ENCODE measurements at regions not wholly inside any gene's neighbourhood (a gene's known extent, or its start where the extent isn't known, plus 50 kb on each side); places are given as distances from the start of the nearest gene placed in this dataset.

DNA sequence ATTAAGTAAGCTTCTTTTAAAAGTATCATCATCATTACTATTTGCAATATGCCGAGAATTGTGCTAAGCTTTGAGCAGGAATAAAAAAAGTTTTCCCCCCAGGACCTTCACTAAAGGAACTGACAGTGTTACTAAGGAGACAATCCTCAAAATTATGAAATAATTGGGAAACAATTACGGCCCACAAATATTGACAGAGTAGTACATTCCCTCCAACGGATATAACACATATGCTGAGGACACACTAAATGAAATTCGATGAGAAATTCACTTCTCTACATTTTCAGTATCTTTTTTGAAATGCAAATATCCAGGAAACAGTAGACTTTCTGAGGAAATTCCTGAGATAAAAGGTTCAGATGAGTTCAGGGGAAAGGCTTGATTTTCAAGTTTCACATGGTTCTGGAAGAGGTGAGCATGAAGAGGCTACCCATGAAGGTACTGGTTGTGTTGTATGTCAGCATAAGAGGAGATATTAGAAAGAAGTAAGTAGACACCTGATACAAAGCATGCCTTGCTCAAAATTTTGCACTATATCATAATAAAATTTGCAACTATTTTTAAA is 171.2 kb upstream of the NR5A2 start:
- no peak for DNase-seq (ENCODE audit: low spot score)

DNA sequence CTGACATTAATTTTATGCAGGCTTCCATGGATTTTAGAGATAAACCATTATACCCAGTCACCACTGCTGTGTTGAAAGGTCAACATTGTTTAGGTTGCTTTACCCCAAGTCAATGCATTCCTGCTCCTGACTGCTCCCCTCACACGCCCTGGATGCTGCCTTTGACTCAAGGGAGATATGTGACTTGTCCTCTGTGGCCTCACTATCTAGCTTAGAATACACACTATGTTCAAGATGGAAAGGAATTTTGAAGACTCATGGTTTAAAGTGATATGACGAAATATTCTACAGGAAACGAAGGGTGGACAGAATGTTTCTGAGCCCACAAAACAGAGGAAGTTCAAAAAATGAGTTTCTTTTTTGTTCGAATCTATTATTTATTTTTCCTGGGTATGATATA is 170.4 kb upstream of the NR5A2 start:
- DNase-seq (ENCODE audit: low spot score), result no peak

DNA sequence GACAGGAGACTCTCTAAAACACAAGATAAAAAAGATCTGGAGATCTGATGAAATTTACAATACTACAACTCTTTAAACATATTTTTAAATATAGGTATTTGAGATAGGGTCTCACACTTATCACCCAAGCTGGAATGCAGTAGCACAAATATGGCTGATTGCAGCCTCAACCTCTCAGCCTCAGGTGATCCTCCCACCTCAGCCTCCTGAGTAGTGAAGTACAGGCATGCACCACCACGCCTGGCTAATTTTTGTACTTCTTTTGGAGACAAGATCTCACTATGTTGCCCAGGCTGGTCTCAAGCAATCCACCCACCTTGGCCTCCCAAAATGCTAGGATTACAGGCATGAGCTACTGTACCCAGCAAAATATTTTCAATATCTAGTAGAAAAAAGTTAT is 170.0 kb upstream of the NR5A2 start:
- no peak for DNase-seq (ENCODE audit: low spot score)

DNA sequence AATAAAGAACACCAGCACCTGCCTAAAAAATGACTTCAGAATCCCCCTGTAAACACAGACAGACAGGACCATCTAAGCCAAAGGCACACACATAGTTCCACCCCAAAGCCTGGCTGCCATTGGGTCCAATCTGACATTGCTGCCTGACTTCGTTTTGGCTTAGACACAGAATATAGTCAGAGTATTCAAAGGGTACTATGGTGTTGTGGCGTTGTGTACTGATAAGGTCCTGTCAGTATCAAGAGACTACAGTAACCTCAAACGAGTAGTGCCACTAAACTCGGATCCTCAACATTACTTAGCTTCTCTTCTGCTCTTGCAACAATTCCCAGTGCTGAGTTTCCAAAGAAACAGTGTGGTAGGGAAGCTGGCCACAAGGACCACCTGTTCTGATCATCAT is 169.3 kb upstream of the NR5A2 start:
- DNase-seq (ENCODE audit: low spot score), result no peak

DNA sequence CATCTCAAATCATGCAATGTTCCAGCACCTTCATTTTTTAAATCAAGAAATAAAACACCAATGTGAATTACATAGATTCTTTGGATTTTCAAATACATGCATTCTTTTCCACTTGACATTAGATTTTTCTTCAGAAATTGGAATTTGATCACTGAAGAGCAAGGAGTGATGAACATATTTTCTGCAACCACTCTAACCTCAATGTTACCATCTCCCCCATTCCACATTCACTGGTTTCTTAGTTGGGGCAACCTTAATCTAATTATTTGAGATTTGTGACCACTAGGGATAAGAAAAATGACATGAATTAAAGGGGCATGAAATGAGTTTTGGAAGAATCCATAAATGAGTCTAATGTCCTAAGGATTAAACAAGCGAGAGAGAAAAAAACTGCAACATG is 168.7 kb upstream of the NR5A2 start:
- no peak for DNase-seq (ENCODE audit: low spot score)

DNA sequence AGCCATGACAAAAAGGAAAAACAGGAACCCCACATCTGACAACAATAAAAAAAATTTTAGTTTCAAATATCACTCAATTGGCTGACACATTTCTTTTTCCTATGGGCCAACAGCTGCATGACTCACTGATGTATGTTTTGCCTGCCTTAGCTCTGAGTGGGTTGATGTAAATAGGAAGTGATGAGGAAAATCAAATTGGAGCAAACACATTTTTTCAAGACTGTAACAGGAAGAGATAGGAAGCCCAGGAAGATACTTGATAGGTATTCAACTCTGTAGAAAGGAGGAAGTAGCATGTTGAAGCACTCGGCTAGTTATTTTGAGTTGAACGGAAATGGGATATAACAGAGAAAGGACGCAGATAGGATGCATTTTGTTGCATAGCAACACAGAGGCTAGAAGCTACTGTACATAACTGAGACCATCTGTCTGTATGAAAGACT is 168.0 kb upstream of the NR5A2 start:
- DNase-seq (ENCODE audit: low spot score), result peak; percentile 98

DNA sequence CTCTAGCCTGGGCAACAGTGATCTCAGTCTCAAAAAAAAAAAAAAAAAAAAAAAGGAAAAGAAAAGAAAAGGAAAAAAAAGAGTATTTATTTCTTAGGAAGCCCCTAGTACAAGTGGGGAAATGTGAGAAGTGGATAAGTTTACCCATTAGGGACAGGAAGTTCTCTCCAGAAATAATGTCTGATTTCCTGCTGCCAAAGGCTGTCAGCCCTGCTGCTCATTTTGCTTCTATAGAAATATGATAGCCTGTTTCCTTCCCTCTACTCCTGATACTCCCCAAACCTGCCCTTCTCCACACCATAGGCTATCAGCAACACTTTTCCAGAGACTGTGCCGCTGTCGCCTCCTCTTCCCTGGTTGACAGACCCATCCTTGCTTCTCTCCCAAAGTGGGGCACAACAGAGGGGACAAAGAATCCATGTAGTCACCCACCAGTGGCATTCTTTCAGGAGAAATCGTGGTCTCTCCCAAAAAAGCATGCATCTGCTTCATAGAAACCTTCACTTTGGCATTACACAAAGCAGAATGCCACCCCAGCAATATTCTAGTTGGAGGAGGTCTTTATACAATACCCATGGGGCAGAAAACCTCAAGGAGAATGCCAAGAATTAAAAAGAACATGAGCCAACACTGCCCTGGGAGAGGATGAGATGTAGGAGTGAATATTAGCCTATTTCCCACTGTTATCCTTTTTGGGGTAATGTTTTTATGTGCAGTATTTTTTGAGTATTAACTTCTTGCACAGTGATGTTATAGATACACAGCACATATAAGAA is 166.3 kb upstream of the NR5A2 start:
- no peak for DNase-seq (ENCODE audit: low spot score)

DNA sequence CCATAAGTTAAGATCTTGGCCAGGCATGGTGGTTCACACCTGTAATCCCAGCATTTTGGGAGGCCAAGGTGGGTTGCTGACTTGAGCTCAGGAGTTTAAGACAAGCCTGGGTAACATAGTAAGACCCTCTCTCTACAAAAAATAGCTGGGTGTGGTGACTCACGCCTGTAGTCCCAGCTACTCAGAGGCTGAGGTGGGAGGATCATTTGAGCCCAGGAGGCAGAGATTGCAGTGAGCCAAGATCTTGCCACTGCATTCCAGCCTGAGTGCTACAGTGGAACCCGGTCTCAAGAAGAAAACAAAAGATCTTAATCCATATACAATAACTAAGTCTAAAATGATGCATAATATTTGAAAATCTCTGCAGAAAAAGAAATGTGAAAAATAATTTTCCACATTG is 165.5 kb upstream of the NR5A2 start:
- DNase-seq (ENCODE audit: low spot score), result no peak

DNA sequence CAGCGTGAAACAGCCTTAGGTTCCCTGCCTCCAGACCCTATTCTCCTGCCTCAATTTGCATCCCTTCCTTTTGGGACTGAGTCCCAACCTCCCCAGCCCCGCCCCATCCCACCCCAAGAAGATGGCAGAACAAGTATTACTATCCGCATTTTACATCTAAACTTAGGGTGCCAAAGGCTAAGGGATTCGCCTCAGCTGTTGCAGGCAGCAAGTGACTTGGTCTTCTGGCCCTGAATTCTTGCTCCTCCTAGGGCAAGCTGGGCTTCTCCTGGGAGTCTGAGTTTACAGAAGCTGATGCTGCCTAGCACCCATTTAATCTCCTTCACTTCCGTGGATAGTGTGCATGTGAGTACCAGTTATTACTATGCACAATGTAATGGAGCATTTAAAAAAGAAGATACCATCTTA is 161.3 kb upstream of the NR5A2 start:
- no peak for DNase-seq (ENCODE audit: low spot score)

DNA sequence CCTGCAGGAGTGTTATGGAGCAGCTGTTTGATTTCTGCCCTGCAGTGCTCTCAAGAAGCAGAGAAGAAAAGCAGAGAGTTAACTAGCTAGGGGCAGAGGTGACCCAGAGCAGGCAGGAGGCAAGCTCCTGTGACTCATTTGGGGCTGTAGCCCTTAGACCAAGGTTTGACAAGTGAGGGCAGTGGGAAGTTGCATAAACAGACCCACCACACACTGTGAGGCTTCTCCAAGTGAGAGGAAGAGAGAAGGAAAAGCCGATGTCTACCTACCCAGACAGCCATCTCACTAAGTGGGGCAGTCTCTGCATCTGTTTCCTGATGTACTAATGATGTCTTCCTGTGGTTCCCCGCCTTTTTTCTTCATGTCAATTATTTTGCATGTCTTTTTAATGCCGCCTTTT is 159.9 kb upstream of the NR5A2 start:
- DNase-seq (ENCODE audit: low spot score), result peak; percentile 23

DNA sequence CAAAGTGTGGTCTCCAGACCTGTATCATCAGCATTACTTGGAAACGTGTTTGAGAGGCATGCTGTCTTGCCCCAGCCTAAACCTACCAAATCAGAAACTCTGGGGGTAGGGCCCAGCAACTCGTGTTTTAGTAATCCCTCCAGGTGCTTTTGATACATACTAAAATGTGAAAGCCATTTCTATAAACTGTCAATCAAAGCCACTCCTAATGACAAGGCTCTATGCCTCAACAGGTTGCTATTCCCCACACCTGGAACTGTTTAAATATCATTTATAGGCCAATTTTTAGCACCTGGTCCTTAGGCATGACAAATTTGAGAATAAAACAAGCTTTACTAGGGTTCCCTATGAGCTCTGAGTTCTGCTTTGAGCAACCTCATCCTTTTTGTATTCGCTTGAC is 158.7 kb upstream of the NR5A2 start:
- no peak for DNase-seq (ENCODE audit: low spot score)

DNA sequence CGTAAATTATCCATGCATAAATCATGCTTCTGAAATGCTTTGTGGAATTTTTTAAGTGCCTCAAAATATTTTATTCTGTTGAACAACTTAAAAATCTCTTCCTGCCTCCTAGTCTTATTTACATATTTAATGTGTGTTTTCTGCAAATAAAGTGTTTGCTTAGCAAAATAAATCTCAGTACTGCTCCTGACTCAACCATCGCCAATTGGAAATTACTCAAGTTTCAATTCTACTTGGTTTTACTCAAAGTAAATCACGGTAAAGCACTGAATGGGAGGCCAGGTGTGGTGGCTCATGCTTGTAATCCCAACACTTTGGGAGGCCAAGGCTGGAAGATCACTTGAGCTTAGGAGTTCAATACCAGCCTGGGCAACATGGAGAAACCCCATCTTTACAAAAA is 152.2 kb upstream of the NR5A2 start:
- DNase-seq (ENCODE audit: low spot score), result no peak

DNA sequence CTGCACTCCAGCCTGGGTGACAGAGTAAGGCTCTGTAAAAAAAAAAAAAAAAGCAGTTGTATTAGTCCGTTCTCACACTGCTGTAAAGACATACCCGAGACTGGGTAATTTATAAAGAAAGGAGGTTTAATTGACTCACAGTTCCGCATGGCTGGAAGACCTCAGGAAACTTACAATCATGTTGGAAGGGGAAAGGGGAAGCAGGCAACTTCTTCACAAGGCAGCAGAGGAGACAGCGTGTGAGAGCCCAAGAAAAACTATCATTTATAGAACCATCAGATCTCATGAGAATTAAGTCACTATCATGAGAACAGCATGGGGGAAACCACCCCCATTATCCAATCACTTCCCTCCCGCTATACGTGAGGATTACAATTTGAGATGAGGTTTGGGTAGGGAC is 151.7 kb upstream of the NR5A2 start:
- DNase-seq (ENCODE audit: low spot score), result no peak

DNA sequence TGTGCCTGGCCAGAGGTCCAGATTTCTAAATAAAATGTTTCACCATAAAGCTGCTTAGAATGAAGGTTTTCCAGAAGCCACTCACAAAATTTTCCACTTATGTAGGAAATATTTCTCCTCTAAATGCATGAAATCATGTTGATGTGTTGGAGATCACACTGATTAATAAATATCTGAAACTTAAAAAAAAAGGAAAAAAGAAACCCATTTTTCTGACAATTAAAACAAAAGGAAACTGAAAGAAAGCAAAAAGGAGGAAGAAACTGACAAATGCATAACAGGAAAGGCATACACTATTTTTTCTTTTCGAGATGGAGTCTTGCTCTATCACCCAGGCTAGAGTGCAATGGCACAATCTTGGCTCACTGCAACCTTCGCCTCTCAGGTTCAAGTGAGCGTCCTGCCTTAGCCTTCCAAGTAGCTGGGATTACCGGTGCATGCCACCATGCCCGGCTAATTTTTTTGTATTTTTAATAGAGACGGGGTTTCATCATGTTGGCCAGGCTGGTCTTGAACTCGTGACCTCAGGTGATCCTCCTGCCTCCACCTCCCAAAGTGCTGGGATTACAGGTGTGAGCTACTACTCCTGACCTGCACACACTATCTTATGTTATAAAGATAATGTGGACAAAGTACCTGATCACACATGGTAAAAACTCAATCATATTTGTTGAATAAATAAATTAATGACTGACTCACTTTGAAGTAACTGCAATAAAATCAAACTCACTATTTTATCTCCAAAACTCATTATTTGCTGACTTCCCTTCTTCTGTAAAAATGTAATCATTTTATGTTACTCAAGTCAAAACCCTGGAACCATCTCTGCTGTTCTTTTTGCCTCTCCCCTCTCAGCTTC is 149.8 kb upstream of the NR5A2 start:
- no peak for DNase-seq (ENCODE audit: low spot score)

DNA sequence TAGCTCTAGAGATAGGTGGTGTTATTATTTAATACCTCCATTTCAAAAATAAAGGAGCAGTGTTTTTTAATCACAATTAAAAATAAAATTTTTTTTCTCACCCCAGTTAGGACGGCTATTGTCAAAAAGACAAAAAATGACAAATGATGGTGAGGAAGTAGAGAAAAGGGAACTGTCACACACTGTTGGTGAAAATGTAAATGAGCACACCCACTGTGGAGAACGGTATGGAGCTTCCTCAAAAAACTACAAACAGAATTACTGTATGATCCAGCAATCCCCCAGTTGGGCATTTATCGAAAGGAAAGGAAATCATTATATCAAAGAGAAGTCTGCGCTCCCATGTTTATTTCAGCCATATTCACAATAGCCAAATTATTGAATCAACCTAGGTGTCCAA is 148.7 kb upstream of the NR5A2 start:
- DNase-seq (ENCODE audit: low spot score), result no peak

DNA sequence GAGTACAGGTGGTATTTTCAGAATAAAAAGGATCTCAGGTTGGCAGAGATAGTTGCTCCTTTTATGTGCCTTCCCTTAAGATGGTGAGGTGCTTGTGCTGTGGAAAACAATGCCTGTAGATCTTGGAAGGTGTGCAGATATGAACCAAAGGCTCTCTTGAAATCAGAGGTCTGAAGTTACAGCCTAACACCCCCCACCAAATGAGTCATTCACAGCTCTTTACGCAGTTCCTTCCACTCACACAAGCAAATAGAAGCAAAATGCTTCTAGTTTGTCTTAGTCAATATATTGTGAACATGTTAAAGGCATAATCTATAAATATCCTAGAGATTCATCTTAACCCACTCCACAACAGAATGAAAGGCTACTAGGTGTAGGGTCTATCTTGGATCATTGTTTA is 128.9 kb upstream of the NR5A2 start:
- no peak for DNase-seq (ENCODE audit: low spot score)

DNA sequence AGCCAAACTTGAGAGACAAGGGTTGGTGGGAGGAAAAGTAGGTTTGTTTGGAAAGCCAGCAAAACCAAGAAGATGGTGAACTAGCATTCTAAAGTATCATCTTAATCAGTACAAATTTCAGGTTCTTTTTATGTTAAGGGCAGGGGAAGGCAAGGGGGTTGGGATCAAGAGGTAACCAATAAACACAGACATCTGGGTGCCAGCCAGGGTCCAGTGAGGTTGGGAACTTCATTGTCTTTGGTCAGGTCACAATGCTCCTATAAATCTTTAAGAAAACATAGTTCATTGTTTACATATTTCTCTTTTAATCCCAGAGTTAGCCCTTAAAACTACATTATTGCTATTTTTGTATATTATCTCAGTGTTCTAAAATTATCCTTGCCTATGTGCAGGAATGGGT is 126.2 kb upstream of the NR5A2 start:
- no peak for DNase-seq (ENCODE audit: low spot score)

DNA sequence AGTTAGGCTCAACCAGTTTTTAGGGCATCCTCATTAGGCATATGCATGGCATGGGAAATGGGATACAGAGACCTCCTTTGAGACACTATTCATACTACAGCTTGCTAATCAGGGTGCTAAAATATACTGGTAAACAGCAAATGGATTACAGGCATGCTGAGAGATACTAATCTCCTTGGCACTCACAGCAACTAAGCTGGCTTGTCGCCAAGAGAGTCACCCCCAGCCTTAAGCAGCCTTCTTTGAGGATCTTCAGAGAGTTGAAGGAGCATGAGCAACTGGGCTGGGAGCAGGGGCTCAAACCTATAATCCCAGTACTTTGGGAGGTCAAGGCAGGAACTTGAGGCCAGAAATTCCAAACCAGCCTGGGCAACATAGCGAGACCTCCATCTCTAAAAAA is 120.1 kb upstream of the NR5A2 start:
- DNase-seq (ENCODE audit: low spot score), result no peak

DNA sequence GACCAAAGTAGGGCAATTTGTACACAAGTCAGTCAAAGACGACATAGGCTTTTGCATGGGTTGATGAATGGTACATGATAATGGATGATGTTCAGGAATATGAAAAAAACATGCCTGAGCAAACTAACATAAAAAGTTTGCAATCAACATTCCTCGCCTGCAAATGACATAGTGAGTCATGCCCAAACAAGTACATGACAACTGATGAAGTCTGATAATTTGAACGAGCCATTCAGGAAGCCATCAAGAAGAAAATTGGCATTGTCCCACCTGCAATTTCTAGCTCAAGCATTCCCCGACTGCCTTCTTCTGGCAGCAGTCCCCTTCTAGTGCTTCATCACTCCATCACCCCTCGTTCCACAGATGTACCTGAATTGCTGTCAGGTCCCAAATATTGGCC is 118.4 kb upstream of the NR5A2 start:
- DNase-seq (ENCODE audit: low spot score), result no peak

DNA sequence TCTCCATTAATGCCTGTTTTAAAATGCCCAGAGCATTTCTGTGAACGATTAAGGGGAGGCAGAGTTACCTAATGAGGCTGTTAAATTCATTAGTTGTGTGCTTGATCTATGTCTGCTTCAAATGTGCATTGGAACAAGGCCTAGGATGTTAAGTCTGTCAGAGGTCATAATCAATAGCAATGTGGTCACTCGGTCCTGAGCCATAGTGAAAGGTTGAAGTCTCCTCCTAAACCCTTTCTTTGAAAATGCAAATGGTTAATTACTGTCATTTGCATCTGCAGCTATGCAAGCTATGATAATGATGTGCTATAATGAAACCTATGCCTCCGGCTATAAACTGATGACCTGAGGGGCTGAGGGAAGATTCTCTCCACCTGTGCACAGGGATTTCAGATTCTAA is 114.2 kb upstream of the NR5A2 start:
- no peak for DNase-seq (ENCODE audit: low spot score)

DNA sequence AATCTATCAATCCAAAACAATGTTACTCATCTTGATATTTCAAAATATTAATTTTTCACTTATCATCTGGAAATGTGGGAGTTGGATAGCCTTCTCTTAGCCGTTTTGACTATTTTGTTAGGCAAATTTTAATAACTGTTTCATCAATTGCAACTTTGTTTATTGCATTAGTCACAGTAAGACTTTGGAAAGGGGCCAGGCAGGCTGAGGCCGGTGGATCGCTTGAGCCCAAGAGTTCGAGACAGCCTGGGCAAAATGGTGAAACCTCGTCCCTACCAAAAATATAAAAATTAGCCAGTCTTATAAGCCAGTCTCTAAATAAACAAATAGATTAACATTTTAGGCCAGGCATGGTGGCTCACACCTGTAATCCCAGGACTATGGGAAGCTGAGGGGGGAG is 113.0 kb upstream of the NR5A2 start:
- no peak for DNase-seq (ENCODE audit: low spot score)

DNA sequence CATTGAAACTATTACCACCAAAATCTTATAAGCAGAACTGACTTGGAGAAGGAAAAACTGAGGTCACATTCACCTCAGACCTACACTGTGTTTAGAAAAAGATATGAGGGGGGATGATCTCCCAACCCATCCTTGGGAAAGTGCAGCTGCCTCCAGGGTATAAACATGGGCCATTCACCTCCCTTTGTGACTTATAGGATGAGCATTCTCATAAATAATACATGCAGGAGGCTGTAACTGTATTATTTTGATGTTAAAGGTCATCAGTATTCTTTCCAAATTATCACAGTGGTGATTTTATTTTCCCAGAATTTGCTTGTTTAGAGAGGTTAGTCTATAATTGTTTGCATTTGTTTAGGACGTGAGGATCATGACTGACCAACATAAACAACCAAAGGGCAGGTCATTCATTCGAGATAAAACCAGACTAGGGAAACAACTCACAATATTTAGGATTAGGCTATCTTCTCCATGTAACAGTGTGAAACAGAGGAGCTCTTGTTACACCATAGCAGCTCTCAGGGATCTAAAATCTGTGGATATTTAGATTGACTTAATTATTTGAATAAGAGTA is 109.2 kb upstream of the NR5A2 start:
- no peak for DNase-seq (ENCODE audit: low spot score)

DNA sequence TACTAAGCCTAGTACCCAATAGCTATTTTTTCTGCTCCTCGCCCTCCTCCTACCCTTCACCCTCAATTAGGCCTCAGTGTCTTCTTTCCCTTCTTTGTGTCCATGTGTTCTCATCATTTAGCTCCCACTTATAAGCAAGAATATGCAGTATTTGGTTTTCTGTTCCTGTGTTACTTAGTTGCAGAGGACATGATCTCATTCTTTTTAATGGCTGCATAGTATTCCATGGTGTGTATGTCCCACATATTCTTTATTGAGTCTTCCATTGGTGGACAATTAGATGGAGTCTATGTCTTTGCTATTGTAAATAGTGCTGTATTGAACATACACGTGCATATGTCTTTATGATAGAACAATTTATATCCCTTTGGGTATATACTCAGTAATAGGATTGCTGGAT is 106.9 kb upstream of the NR5A2 start:
- no peak for DNase-seq (ENCODE audit: low spot score)

All from kidney capillary endothelial cell (primary cell).